HCT116 (cell line): ENCODE measurements at regions not wholly inside any gene's neighbourhood (a gene's known extent, or its start where the extent isn't known, plus 50 kb on each side); places are given as distances from the start of the nearest gene placed in this dataset.

Experiments
- ATAC-seq: fragments of 200-7000 bp; cut with Tn5 transposase; 2 replicates; pipeline ENCODE4 v1.9.1; 2020; ENCODE audit warnings: mild to moderate bottlenecking, moderate library complexity
- BruUV-seq: library from RNA; stranded (reverse); fragments of 400-500 nt; replicated peaks from 2 replicates; lab custom pipeline; 2021; lab: Mats Ljungman, UMichigan
- CTCF ChIA-PET: fragments of 300-600 bp; sonication (Branson Sonifier 250); formaldehyde crosslinking; loops from one replicate; lab custom pipeline; 2021; ENCODE audit warnings: antibody characterized with exemption; lab: Charles Lee
- POLR2A ChIA-PET: fragments of 300-600, 350-600 bp; sonication (Branson Sonifier 250); formaldehyde crosslinking; loops from one replicate; lab custom pipeline; 2021; ENCODE audit warnings: antibody characterized with exemption; lab: Charles Lee
- RAD21 ChIA-PET, 2 experiments: fragments of 300-600 bp; sonication (Branson Sonifier 250); formaldehyde crosslinking; loops; one replicate each; lab custom pipeline; 2023; ENCODE audit warnings: low total read pairs in 2 of 2; ENCODE audit not compliant: uncharacterized antibody in 2 of 2, unreplicated experiment in 2 of 2, low non-redundant PET in 1 of 2; lab: Charles Lee
- DNase-seq: peaks from one replicate; pipeline ENCODE4 v3.0.0-alpha.2; 2010; ENCODE audit warnings: low read depth, low spot score
- H2AFZ ChIP-seq: fragments of 200-600 bp; shearing (Covaris generic), sonication (generic); 2 replicates; pipeline ENCODE4 v1.6.1; 2017; ENCODE audit warnings: low read depth, mixed run types, mixed read lengths, antibody characterized with exemption, low read length; ENCODE audit not compliant: poor library complexity, severe bottlenecking
- H3K27ac ChIP-seq: 2 replicates; pipeline ENCODE4 v1.5.1; 2012; ENCODE audit warnings: low read depth, low read length
- H3K27me3 ChIP-seq: fragments of 200-600 bp; sonication (generic); 2 replicates; pipeline ENCODE4 v1.6.1; 2016; ENCODE audit warnings: mixed run types, low read length, mixed read lengths; ENCODE audit not compliant: insufficient read depth
- H3K36me3 ChIP-seq, 2 experiments: fragments of 200-500 bp in 1 of 2; fragments of 200-600 bp in 1 of 2; sonication (Bioruptor generic) in 1 of 2; sonication (generic) in 1 of 2; 2 replicates each; pipeline versions ENCODE4 v1.5.1 to v1.6.1; 2014 to 2016; ENCODE audit warnings: low read length in 2 of 2, inconsistent platforms in 1 of 2, mixed read lengths in 1 of 2, mixed run types in 1 of 2; ENCODE audit not compliant: insufficient read depth in 2 of 2, control insufficient read depth in 1 of 2
- H3K4me1 ChIP-seq, 2 experiments: fragments of 200-600 bp in 1 of 2; sonication (generic) in 1 of 2; 2 replicates each; pipeline versions ENCODE4 v1.5.1 to v1.6.1; 2012 to 2017; ENCODE audit warnings: low read length in 2 of 2, inconsistent platforms in 1 of 2, mild to moderate bottlenecking in 1 of 2, mixed read lengths in 1 of 2, mixed run types in 1 of 2, moderate library complexity in 1 of 2; ENCODE audit not compliant: insufficient read depth in 2 of 2, control insufficient read depth in 1 of 2
- H3K4me2 ChIP-seq: fragments of 200-600 bp; sonication (generic); 2 replicates; pipeline ENCODE4 v1.6.1; 2017; ENCODE audit warnings: mixed run types, low read length, mixed read lengths
- H3K4me3 ChIP-seq, 2 experiments: fragments of 200-600 bp in 1 of 2; sonication (generic) in 1 of 2; replicated peaks in 1 of 2; 2 replicates each; pipeline ENCODE4 v1.5.1; 2011 to 2016; ENCODE audit warnings: low read length in 2 of 2, control low read depth in 1 of 2, low read depth in 1 of 2, mild to moderate bottlenecking in 1 of 2, mixed read lengths in 1 of 2, mixed run types in 1 of 2
- H3K79me2 ChIP-seq: fragments of 200-600 bp; sonication (generic); 2 replicates; pipeline ENCODE4 v1.6.1; 2017; ENCODE audit warnings: mild to moderate bottlenecking, mixed run types, low read length, moderate library complexity, mixed read lengths; ENCODE audit not compliant: insufficient read depth
- H3K9ac ChIP-seq: fragments of 200-600 bp; sonication (generic); 2 replicates; pipeline ENCODE4 v1.6.1; 2016; ENCODE audit warnings: low read length, mixed read lengths
- H3K9me2 ChIP-seq: fragments of 200-600 bp; sonication (generic), shearing (Covaris generic); 2 replicates; pipeline ENCODE4 v1.6.1; 2017; ENCODE audit warnings: mixed run types, mild to moderate bottlenecking, moderate library complexity; ENCODE audit not compliant: insufficient read depth
- H3K9me3 ChIP-seq, 2 experiments: fragments of 200-500 bp in 1 of 2; fragments of 200-600 bp in 1 of 2; sonication (Bioruptor generic) in 1 of 2; sonication (generic) in 1 of 2; 2 replicates each; pipeline ENCODE4 v1.6.1; 2014 to 2017; ENCODE audit warnings: low read length in 2 of 2, mixed read lengths in 2 of 2, inconsistent platforms in 1 of 2, low read depth in 1 of 2, mild to moderate bottlenecking in 1 of 2, mixed run types in 1 of 2, moderate library complexity in 1 of 2; ENCODE audit not compliant: control insufficient read depth in 1 of 2, insufficient read depth in 1 of 2
- H4K20me1 ChIP-seq: fragments of 200-600 bp; sonication (generic), shearing (Covaris generic); 2 replicates; pipeline ENCODE4 v1.6.1; 2017; ENCODE audit warnings: mixed run types, mild to moderate bottlenecking, moderate library complexity; ENCODE audit not compliant: insufficient read depth
- JUND ChIP-seq: IDR thresholded peaks from 2 replicates; pipeline ENCODE4 v1.6.1; 2012
- MAX ChIP-seq: IDR thresholded peaks from 2 replicates; pipeline ENCODE4 v1.6.1; 2012
- POLR2AphosphoS5 ChIP-seq: IDR thresholded peaks from 2 replicates; pipeline ENCODE4 v1.6.1; 2011; ENCODE audit warnings: mild to moderate bottlenecking, low read depth, low read length, moderate library complexity
- RAD21 ChIP-seq: IDR thresholded peaks from 2 replicates; pipeline ENCODE4 v1.6.1; 2012; ENCODE audit warnings: low read depth, mild to moderate bottlenecking
- intact Hi-C: fragments of 100-400 bp; cut with micrococcal nuclease; formaldehyde crosslinking; loops from 2 replicates; pipeline ENCODE4 v1.10.0; 2022

GRCh38 chr18:39627936-39628335 is 2062.3 kb upstream of the CELF4 start:
- no TSS peak for BruUV-seq
- ChIA-PET RAD21 (no interaction called here), CTCF (no interaction called here), POLR2A (no interaction called here)
- Histone ChIP-seq H3K9ac (no peak overlapping the region), H3K9me2 (no peaks in the 10 kb centered on the region), H3K4me3 (no peak overlapping the region), H3K27ac (no peak overlapping the region), H2AFZ (no peak overlapping the region), H3K36me3 (no peaks in the 10 kb centered on the region), H3K4me2 (no peak overlapping the region), H3K27me3 (no peaks in the 10 kb centered on the region), H3K9me3 (no peaks in the 10 kb centered on the region), H3K4me1 (no peaks in the 10 kb centered on the region), H3K79me2 (no peaks in the 10 kb centered on the region), H4K20me1 (no peaks in the 10 kb centered on the region)
- intact Hi-C loops = no loop called here
- no peak for TF ChIP-seq JUND
- no peak for DNase-seq
- ATAC-seq = no peak

GRCh38 chr18:39624961-39625360 is 2059.4 kb upstream of the CELF4 start:
- Histone ChIP-seq H3K4me3 (no peak overlapping the region), H3K4me1 (no peaks in the 10 kb centered on the region), H3K79me2 (no peaks in the 10 kb centered on the region), H4K20me1 (no peaks in the 10 kb centered on the region), H3K9me3 (peaks cover 0 to 5% of the 10 kb centered on the region in 2 experiments; a peak in 1 of 4 replicates), H3K27ac (no peak overlapping the region), H2AFZ (no peak overlapping the region), H3K9ac (no peak overlapping the region), H3K27me3 (no peaks in the 10 kb centered on the region), H3K4me2 (no peak overlapping the region), H3K36me3 (no peaks in the 10 kb centered on the region), H3K9me2 (no peaks in the 10 kb centered on the region)
- TF ChIP-seq RAD21 (no peak), POLR2AphosphoS5 (no peak), MAX (no peak)
- ChIA-PET POLR2A (no interaction called here), RAD21 (no interaction called here), CTCF (no interaction called here)
- BruUV-seq = no TSS peak
- DNase-seq (no peak), ATAC-seq (no peak)
- intact Hi-C loops = no loop called here
